ENCODE measurements at regions not wholly inside any gene's neighbourhood (a gene's known extent, or its start where the extent isn't known, plus 50 kb on each side); places are given as distances from the start of the nearest gene placed in this dataset.

DNA sequence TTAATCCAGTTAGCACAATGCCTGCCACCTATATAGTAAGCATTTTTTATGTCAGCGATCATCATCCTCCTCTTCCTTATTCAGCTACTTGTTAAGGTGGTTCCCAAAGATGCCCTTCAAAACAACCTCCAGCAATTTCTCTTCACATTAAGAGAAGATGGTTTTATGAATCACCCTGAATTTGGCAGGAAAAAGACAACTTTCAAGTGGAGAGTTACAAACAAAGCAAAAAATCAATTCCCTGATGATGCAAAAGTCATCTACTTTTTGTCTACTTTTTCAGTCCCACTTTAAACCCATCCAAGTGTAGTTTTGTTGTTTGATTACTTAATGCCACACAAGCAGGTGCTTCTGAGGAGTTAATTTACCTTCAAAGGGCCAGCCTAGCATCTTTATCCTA, 139.1 kb upstream of the SERP2 start:
- ChIA-PET POLR2A (no interaction called here), CTCF (ENCODE audit: low intra/inter-chr PET ratio, low total read pairs) (no interaction called here)
- Histone ChIP-seq H3K27ac (ENCODE audit: extremely low read length, insufficient read depth, low read length) (no peak overlapping the region), H3K4me3 (replicated peaks in 1 of 3; ENCODE audit: insufficient read depth in 1 of 3, low read depth in 2 of 3, low read length in 3 of 3) (no peak overlapping the region), H3K27me3 (ENCODE audit: control insufficient read depth in 1 of 2, insufficient read depth in 2 of 2, low read length in 2 of 2) (peaks cover 0 to 6% of the 10 kb centered on the region in 2 experiments; a peak in 2 of 5 replicates), H3K9me3 (ENCODE audit: low read length) (no peaks in the 10 kb centered on the region), H3K4me1 (ENCODE audit: insufficient read depth, low read length) (no peaks in the 10 kb centered on the region), H3K36me3 (replicated peaks in 1 of 2; ENCODE audit: control insufficient read depth in 1 of 2, insufficient read depth in 2 of 2, low read length in 2 of 2) (no peaks in the 10 kb centered on the region), H3K4me2 (ENCODE audit: low read depth, low read length) (no peak overlapping the region), H4K20me1 (ENCODE audit: insufficient read depth, low read length) (no peaks in the 10 kb centered on the region), H3K9ac (ENCODE audit: insufficient read depth, low read depth, low read length) (no peak overlapping the region), H2AFZ (ENCODE audit: low read length) (no peak overlapping the region), H3K79me2 (ENCODE audit: insufficient read depth, low read length) (no peaks in the 10 kb centered on the region)
- TF ChIP-seq ETV6 (CRISPR knock-in tag; conservative IDR thresholded peaks at IDR 0.05) (no peak), GATA4 (IDR thresholded peaks at IDR 0.05; ENCODE audit: borderline replicate concordance, low read depth) (no peak), ZNF784 (CRISPR knock-in tag; IDR thresholded peaks at IDR 0.05; ENCODE audit: borderline replicate concordance) (no peak), TMF1 (CRISPR knock-in tag; IDR thresholded peaks at IDR 0.05; ENCODE audit: low read depth) (no peak), SMAD1 (CRISPR knock-in tag; IDR thresholded peaks at IDR 0.05; ENCODE audit: borderline replicate concordance, low read depth) (no peak), HMG20B (CRISPR knock-in tag; conservative IDR thresholded peaks at IDR 0.05) (no peak), ZNF33B (CRISPR knock-in tag; IDR thresholded peaks at IDR 0.05) (no peak)
- TF ChIP-seq, protein P1, sequence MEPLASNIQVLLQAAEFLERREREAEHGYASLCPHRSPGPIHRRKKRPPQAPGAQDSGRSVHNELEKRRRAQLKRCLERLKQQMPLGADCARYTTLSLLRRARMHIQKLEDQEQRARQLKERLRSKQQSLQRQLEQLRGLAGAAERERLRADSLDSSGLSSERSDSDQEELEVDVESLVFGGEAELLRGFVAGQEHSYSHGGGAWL (CRISPR knock-in tag; IDR thresholded peaks at IDR 0.05): no peak
- TF ChIP-seq, protein P2, sequence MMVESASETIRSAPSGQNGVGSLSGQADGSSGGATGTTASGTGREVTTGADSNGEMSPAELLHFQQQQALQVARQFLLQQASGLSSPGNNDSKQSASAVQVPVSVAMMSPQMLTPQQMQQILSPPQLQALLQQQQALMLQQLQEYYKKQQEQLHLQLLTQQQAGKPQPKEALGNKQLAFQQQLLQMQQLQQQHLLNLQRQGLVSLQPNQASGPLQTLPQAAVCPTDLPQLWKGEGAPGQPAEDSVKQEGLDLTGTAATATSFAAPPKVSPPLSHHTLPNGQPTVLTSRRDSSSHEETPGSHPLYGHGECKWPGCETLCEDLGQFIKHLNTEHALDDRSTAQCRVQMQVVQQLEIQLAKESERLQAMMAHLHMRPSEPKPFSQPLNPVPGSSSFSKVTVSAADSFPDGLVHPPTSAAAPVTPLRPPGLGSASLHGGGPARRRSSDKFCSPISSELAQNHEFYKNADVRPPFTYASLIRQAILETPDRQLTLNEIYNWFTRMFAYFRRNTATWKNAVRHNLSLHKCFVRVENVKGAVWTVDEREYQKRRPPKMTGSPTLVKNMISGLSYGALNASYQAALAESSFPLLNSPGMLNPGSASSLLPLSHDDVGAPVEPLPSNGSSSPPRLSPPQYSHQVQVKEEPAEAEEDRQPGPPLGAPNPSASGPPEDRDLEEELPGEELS (CRISPR knock-in tag; IDR thresholded peaks at IDR 0.05): no peak
- TF ChIP-seq, protein P3, sequence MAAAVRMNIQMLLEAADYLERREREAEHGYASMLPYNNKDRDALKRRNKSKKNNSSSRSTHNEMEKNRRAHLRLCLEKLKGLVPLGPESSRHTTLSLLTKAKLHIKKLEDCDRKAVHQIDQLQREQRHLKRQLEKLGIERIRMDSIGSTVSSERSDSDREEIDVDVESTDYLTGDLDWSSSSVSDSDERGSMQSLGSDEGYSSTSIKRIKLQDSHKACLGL (CRISPR knock-in tag; IDR thresholded peaks at IDR 0.05): no peak
- in situ Hi-C loops (cut with HindIII; ENCODE audit: extremely low pct_ligation_motif_present, low pct_unique_long_range_greater_than_20kb) (no loop called here), intact Hi-C loops (cut with micrococcal nuclease; ENCODE audit: unreplicated experiment) (no loop called here)
- 14% methylated on average over 1 of the region's 1 CpG for WGBS (ENCODE audit: low lambda C conversion rate)
- no peak for ATAC-seq
- no TSS peak for BruUV-seq (replicated peaks)
- FAIRE-seq: no peak
- DNase-seq (ENCODE audit: low spot score): no peak
